T-helper 1 cell treated with Interleukin-12 subunit alpha and Interleukin-12 subunit beta and Interleukin-4 antibody, amounts not matched to agents 30 ng/mL and 1 ng/mL, for 36 hours (primary cell): ENCODE measurements at regions not wholly inside any gene's neighbourhood (a gene's known extent, or its start where the extent isn't known, plus 50 kb on each side); places are given as distances from the start of the nearest gene placed in this dataset.

Experiments used
- intact Hi-C: fragments of 100-400 bp; cut with micrococcal nuclease; formaldehyde crosslinking; loops from one replicate; pipeline ENCODE4 v1.15.1; 2024

DNA sequence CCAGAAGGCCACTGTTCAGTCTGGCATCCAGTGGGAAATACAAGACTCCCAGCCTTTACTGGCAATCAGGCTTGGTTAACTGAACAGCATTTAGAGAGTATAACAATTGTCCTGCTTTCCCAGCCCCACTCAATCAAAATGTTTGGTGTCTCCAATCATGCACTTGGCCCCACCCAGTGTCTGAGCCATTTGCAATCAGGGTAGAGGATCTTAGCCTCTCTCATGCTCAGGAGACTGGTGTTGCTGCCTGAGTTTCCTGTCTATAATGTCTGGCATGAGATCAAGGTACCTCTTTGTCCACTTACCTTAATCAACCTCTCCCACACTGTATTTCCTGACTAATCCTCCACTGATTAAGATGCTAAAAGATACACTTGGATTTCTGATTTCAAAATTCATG lies 290.2 kb upstream of the GHITM start:
- intact Hi-C loops: no loop called here

DNA sequence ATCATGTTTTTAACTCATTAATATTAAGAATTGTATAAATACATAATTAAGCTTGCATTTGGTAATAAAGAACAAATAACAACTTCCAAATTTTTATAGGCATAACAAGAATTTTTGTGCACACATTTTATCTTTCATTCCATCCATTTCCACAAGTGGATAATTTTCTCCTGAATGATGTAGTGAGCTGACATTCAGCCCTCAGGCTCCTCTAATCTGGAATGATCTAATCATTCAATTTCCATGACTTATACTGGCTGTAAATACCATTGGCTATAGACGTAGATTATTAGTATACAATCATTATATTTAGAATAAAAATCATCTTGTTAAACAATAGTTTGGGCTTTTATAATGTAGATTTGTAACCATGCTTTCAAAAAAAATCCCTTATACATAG lies 287.2 kb upstream of the GHITM start:
- intact Hi-C loops: no loop called here

DNA sequence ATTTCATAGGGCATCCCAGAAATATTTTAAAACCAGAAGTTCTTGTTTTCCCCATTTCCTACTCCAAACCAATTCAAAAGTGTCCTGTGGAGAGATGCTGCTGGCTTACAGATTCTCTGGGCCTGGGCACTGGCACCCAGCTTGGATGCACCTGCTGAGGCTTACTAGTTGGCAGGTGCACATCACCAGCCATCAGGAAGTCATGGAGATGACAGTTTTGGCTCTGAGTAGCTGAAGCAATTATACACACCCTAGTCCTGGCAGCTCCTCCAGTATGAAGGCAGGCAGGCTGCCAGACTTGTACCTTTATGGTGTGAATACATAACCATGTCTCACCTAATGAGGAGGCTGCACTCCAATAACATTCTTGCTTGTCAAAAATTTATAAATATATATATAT lies 276.6 kb upstream of the GHITM start:
- intact Hi-C loops: no loop called here

DNA sequence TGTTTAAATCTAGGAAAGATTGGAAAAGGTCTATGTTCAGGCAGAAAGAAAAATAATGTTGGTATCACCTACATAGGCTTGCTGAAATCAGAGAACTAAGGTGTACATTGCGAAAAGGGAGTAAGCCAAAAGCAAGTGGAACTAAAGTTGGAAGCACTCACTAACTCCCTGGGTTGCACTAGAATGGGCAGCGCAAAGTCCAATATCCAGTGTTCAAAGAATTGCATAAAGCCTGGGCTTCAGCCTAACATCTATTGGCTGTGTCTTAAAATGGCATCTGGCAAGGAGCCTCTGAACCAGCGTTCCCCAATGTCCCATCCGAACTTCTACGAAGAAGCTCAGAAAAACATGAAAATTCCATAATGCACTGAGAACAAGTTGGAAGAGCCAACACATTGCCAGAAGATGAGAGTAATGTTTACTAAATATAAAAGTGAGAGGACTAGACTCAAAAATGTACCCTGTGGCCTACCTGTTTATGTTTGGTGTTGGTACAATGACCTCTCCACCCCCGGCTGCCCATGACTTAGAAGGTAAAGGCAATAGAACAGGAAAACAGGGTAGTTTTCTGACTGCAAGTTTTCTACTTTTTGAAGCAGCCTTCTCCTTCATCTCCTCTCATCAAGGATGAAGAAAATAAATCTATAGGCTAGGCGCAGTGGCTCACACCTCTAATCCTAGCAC lies 275.9 kb upstream of the GHITM start:
- intact Hi-C loops: no loop called here

DNA sequence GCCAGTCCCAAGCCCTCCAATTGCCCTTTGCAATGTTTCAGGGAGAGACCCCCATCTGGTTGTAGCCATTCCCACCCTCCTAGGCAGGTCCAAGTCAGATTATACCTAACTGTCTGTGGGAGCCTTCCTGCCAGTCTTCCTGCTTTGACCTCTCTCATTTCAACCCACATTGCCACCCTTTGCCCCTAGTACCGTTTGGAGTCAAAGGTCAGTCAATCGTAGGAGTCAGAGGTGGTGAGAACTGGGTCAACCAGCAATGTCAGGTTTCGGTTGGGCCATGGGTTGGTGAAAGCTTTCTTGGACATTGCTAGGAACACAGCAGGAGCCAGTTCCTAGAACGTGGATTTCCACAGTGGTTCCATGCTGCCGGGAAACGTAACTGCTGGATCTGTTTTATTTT lies 269.4 kb upstream of the GHITM start:
- intact Hi-C loops: loop anchor here (5.0 kb wide), 1 partner anchor 1073 kb away; no protein-coding TSS in a partner anchor

DNA sequence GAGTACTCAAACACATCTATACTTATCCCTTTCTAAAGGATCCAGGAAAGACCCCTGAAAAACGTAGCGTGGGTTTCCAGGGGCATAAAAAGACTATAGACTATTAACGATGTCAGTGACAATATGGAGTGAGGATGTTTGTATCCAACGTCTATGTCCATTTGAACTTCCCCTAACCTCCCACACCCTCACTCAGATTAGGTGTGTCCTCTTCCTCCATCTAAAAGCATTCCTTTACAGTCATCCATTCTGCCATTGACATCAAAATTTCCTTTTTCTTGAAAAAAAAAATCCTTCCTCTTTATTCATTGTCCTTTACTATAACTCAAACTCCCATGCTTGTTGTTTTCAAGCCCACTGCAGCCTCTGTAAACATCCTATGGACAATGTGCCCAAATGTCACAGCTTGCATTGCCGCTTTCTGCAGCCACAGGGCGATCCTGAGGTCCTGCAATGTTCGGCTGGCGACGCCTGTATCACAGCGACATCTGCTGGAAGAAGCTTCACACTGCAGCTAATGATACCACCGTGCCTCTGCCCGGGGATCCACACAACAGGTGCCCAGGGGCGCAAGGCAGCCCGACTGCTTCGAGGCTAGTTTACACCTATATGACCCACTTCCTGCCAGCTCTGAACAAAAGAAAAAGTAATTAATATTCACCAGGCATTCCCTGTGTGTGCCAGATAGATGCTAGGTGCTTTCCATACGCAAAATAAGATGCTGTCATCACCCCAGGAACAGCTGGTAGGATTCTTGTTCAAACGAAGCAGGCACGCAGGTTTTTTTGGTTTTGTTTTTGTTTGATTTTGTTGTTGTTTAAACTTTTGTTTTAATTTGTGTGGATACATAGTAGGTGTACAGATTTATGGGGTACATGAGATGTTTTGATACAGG lies 267.9 kb upstream of the GHITM start:
- intact Hi-C loops: loop anchor here (1.0 to 5.0 kb wide), 2 partner anchors 1061 to 1074 kb away; no protein-coding TSS in a partner anchor

DNA sequence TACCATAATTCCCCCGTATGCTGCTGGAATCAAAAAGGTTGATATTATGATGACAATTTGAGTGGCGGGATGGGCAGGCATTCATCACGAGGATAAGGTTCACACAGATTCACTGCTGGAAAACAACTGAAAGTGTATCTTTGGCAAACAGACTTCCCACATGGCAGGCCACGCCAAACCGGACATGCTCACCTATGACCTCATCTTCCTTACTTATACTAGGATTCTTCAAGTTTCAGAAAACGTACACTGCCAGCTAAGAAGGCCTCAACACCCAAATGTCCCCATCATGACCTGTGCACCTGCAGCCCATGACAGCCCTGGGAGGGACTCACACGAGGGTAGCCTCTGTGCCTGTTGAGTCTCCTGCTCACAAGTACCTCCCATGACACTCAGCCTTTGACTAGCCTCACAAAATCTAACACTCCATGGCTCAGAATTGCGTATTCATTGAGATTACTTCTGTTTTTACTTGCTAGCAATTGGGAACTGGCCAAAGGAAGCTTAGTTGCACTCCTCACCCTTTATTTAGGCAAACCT lies 259.0 kb upstream of the GHITM start:
- intact Hi-C loops: no loop called here

DNA sequence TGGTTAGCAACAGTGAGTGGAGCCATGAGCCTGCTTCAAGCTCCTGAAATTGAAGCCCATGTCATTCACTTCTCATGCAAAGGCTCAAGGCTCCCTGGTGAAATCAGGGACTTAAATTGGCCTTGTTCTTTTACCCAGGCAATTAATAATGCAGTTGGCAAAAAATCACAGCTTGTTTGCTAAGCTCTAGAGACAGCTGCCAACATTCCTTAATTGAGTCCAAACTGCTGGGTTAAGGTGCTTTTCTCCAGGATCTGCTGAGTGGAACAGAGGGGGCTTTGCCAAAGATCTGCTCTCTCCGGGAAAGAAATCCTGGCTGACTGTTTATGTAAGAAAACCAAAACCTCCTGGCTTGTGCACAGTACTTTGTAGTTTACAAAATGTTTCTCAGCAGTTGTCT lies 257.6 kb upstream of the GHITM start:
- intact Hi-C loops: no loop called here

DNA sequence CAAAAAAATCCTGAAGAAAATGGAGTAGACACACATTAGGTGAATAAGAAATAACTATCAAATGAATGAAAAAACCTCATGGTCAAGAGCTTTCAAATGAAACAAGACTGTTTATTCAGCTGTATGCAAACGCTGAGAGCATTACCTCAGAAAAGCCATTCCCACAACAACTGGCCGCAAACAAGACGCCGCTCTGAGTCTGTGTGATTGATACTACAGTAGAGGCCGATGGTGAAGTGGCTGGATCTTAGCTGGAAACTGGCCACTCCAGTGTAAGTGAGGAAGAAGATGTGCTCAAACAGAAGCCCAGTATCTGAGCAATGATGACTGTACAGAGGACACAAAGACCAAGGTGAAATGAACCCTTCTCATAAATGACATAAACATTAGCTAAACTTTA lies 252.4 kb upstream of the GHITM start:
- intact Hi-C loops: no loop called here

DNA sequence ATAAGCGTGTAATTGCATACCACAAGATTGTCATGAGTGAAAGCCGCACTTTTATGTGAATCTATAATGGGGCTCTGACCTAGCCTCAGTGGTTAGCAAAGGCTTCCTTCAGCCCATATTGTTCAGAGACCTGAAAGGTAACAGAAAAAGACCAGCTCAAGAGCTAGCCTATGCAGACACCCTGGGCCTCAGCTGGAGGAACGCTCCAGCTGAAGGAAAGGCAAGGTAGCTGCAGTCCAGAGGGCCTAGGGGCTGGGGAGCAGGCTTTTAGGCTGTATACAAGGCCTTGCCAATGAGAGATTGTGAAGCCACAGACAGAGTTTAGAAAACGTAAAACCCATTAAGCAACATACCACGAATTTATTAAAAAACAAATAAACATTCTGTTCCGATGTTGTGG lies 246.6 kb upstream of the GHITM start:
- intact Hi-C loops: no loop called here

DNA sequence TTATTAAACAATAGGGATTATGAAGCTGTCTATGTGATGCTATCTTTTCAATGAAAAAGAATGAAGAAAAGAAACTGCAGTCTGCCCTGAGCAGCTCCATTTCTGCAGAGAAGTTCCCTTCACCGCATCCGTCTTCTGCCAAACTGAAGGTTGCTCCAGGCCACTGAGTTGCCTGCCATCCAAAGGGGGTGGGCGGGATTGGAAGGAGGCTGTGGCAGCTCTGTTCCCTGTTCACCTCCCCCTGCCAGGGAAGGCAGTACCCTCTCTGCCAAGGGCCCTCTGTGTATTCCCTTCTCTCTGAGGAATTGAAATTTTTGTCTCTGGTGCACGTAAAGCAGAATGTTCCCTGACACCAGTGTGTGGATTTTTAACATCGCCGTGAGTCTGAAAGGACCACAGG lies 243.1 kb upstream of the GHITM start:
- intact Hi-C loops: no loop called here

DNA sequence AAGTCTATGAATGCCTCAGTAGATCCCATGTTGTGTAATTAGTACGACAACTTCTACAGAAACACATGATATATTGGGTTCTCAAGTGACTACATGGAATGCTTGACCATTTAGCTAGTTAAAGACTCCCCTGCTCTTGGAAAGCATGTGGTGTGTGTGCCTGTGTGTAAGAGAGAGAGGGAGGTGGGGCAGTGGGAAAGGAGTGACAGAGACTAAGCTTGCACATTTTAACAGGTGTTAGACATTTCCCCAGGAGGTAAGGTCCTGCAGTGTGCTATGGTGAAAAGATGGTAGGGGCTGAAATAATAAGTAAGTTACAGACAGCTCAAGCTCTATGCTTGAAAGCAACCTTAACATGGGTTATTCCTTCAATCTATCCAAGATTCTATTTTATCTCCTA lies 241.7 kb upstream of the GHITM start:
- intact Hi-C loops: no loop called here

DNA sequence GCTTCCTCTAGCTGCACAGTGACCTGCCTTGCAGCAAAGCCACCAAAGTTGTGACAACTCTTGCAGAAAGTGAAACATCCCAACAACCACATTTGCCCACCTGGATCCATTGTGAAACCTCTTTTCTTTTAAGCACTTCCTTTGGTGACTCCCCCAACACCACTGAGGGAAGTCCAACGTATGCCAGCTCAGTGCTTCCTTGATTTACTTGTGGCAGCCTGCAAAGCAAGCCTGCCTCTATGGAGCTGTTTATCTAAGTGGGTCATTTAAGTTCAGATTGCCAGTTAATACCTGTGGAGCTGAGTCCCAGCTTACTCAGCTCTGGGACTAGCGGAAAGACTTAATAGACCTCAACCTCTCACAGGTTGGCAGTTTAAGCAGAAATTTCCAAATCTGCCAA lies 230.8 kb upstream of the GHITM start:
- intact Hi-C loops: no loop called here

DNA sequence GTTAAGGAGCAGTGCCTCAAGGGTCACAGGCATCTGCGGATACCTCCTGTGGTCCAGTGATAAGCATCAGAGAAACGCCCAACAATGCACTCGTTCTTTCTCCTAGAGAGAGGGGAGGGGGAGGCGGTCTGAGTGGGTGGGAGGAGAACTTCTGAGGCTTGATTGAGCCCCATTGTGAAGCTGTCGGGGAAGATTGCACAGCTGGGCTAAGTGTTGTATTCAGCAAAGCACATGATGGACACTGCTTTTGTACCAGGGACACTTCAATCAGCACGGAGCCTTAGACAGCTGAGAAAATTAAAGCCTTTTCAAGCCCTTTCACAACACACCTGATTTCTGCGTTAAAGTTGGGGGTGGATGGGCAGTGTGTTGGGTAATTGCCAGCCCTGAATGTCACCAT lies 230.3 kb upstream of the GHITM start:
- intact Hi-C loops: no loop called here

DNA sequence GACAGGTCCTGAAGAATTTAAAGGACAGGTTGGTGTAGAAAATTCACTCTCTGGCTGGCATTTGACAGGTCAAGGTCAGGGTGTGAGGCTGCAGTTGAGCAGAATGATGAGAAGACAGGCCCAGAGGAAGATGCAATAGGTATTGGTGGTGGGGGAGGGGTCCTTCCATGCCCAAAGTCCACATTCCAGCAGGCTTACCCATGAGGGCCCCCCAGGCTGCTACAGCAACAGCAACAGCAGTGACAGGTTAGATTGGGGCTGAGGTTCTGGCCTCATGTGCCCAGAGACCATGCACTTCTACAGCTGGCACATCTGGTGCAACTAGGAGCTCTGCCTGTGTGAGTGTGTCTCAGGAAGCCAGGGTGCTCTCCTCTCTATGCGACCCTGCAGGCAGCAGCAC lies 223.5 kb upstream of the GHITM start:
- intact Hi-C loops: no loop called here

DNA sequence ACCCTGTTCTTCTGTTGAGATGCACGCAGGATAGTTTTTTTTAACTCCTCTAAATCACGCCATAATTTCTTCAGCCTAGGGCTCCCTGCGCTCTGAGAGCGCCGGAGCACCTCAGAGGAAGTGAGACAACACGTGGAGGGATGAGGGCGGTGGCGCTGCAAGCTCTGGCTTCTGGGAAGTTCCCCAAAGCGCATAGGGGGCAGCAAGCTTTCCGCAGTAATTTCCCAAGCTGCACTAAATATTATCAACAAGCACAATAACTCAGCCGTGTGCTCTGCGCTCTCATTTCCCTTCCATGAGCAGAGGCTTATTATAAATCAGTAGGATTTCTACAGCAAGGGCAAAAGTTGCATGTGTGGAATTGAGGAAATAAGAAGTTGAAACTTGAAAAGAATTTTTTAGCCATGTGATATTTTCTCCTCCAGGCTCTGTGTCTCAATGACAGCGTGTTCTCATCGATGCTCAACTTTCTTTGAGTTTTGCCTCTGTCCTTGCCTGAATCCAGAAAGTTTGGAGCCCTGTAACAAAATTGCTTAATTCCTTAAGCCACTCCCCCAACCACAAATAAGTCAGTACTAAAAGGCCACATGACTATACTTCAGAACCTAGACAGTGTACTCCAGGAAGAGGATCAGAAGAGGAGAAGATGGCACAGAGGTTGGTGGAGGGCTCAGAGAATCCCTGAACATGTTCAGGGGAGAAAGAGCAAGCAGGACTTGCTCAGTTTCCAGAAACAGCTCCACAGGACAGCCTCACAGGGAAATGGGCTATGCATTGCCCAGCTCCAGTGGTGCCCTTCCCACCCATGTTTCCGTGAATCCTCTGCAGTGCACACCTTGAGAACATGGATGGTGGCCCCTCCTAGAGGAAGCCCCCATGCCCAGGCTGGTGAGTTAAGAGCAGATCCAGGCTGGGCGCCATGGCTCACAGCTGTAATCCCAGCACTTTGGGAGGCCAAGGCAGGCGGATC lies 221.5 kb upstream of the GHITM start:
- intact Hi-C loops: no loop called here

DNA sequence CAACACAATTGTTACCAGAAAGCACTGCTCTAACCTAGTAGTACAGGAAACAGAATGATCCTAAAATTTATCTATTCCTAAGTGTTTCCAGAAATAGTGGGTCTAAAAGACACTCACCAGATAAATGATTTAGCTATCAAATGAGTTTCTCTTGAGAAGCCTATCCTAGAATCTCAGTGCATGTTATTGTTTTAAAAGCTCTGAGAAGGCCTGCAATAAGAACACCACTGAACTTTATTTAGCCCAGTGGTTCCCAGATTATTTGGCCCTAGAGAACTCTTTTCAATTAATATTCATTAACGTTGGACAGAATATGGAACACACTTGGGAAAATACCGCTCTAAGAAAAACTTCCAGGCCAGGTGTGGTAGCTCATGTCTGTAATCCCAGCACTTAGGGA lies 220.1 kb upstream of the GHITM start:
- intact Hi-C loops: no loop called here

DNA sequence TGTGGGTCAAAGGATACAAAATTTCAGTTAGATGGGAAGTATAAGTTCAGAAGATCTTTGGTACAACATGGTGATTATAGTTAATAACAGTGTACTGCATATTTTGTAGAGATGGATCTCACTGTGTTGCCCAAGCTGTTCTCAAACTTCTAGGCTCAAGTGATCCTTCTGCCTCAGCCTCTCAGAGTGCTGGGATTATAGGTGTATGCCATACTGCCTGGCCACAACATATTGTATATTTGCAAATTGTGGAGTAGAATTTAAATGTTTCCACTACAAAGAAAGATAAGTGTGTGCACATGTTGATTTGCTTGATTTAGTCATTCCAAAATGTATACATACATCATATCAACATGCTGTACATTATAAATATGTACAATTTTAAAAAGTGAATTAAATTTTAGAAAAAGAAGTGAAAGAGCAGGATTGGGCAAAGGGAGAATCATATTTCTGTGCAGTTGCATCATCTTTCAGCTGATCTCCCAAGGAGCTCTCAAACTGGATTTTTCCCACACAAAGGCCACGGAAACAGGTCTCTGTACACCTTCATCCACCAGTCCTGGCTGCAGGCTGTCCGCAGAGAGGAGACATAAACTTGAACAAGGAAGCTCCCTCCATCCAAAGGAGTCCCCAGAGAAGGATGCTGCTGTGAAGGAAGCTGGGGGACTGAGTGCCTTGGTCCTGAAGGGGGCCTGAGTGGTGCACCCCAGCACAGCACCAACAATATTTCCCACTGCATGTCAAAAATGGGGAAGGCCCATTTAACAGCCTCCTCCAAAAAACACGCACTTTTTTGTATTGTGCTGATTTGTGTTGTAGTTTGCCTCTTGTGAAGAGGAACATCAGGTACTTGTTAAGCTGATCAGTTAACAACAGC lies 217.1 kb upstream of the GHITM start:
- intact Hi-C loops: no loop called here

DNA sequence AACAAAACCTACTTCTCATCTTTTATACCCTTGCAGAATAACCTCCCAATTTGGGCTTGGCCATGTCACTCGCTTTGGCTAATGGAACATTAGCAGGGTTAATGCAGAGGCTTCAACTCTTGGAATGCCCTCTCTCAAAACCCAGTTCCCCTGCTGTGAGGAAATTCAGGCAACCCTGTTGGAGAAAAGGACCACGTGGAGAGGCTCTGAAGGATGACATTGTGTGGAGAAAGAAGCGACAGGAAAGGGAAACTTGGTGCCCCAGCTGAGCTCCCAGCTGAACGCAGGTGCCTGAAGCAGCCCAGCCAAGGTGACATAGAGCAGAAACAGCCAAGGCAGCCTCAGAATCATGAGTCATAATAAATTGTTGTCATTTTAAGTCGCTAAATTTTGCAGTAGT lies 214.2 kb upstream of the GHITM start:
- intact Hi-C loops: no loop called here

DNA sequence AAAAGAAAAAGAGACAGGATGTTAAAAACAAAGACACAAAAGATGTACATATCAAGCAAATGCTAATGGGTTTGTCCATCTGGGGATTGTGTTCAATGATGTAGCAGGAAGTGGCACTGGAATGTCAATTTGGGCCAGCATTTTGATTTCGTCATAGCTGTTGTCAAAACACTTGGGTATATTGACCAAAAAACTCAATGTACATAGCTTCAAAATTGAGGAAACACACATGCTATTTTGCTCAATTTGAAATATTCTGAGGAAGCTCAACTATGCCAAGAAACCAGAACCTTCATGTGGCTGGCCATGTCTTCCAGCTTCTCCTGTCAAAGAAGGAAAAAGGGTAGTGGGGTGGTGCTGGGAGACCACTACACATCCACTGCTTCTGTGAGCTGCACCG lies 212.7 kb upstream of the GHITM start:
- intact Hi-C loops: no loop called here
